AG20443 (cell line): ENCODE measurements at regions not wholly inside any gene's neighbourhood (a gene's known extent, or its start where the extent isn't known, plus 50 kb on each side); places are given as distances from the start of the nearest gene placed in this dataset.

Experiments used
- DNase-seq: peaks from one replicate; pipeline ENCODE4 v3.0.0; 2012; ENCODE audit warnings: low spot score, mixed read lengths

DNA sequence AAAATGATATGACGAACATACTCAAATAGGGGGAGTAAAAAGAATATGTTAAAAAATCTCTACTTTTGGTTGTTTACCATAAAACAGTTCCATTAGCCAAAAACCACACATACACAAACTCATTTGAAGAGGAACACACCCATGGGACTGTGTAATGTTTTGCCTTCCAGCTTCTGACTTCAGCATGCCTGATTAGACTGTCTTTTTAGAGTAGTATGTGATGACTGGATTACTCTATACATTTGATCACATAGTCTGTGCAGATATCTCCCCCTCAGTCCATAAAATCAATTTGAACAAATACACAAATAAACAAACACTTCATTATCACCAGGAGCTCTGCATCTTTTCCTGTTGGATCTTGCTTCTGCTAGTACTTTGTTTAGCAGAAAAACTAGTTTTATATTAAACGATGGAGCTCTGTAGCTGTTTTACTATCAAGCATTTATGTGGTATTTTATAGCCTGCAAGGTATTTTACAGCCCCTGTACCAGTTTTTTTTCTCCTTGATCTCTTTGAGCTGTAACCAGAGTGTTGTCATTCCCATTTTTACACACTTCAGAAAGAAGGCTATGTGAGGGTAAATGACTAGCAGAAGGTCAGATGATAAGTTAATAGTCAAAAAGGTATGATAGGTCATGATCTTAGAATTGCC, 866.5 kb upstream of the MAP3K7 start:
- no peak for DNase-seq

DNA sequence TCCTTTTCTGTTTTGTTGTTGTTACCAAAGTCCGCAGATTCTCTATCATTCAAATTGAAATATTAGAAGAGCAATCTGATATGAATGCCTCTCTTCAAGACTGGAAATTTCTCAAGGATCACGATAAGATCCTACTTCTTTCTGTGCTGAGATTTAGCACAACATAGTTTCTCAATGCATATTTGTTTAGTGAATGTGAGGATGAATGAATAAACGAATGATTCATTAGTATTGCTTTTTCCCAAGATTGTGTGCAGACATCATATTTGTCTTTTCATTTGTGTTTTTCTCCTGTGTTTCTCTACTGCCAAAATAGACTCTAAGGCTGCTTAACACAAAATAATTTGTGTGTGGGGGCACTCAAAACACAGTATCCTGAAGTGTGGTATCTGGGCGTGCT, 862.7 kb upstream of the MAP3K7 start:
- DNase-seq: no peak

DNA sequence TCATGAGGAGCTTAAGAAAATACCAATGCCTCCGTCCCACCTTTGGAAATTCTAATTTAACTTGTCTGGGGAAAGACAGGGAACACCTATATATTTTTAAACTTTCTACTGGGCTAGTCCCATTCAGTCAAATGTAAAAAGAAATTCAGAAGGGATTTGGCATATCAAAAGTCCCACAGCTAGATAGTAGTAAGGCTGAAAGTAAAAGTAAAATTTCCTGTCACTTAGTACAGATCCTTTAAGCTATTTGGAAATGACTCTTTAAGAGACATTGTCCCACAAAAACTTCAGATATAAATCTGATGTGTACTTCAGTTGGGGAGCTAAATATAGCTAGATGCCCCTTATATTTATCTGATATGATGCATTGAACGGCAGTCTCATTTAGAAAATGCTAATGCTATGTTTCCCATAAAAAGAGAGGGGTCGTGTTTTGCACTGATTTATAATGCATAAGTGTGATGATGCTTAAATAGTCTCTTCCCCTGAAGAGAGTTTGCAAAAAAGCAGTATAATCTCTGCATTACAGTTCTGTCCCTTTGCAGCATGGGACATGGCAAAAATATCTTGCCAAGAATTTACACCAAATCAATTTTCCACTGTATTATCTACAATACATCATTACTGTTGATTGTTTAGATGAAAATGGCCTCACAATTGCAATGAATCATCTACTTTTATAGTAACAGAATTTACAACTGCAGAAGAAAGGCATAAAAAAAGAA, 860.8 kb upstream of the MAP3K7 start:
- DNase-seq: no peak

DNA sequence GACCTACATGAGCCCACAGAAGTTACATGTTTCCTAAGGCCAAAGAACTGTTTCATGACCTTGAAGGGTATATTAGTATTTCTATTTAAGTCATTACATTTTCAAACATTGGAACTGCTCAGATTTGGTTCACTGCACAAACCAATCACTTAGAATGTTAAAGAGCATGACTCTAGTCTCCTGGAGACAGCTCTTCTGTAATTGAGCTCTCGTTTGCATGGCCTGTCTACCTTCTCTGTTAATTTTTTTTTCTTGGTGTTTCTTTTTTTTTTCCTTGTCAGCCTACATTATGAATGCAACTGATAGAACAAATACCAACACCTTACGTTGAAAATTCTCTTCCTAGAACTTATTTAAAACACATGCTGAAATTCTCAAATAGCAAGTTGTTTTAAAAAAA, 860.2 kb upstream of the MAP3K7 start:
- DNase-seq: no peak

DNA sequence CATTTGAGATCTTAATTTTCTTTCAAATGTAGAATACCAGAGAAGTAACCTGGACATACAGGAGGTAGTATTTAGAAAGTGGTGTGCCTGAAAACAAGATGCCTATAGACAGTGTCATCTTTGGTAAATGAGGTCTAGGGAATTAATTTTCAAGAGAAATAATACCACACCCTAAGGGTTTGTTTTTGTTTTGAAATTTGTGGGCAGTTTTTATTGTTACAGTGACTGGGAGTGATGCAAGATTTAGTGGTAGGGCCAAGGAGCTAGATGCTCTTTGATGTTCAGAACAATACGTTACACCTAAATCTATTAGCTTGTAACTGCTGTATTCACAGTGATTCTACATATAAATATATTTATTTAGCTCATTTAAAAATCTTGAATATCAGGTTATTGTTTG, 856.5 kb upstream of the MAP3K7 start:
- no peak for DNase-seq

DNA sequence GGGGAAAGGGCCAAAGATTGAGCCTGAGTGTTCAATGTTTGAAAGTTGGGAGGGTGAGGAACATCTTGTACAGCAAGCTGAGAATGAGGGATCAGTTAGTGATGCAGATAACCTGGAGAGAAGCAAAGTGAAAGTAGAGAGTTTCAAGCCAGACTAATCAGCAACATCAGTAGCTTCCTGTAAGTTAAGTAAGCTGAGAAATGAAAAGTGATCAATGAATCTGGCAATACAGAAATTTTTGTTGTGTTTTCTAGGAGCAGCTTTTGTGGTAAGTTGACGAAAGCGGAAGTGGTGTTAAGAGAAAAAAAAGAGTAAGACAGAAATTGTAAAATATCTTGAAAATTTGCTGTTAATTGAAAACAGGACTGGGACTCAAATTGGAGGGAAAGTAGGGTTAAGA, 855.5 kb upstream of the MAP3K7 start:
- DNase-seq: no peak

DNA sequence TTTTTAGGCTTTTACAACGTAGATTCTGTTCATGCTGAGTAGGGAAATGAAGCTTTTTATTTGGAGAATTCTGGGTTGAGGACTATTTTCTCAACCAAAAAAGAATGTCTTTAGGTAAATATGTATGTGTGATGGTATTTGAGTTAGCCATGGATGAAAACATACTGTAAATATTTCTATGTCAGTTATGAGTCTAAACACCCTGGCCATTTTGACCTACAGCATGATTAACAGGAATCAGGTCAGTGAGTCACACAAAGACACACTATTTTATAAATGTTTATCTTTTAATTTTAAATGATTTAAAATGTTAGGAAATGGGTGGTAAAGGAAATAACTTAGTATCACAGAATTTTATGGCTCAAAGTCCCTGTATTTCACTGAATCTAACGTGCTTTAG, 851.7 kb upstream of the MAP3K7 start:
- no peak for DNase-seq

DNA sequence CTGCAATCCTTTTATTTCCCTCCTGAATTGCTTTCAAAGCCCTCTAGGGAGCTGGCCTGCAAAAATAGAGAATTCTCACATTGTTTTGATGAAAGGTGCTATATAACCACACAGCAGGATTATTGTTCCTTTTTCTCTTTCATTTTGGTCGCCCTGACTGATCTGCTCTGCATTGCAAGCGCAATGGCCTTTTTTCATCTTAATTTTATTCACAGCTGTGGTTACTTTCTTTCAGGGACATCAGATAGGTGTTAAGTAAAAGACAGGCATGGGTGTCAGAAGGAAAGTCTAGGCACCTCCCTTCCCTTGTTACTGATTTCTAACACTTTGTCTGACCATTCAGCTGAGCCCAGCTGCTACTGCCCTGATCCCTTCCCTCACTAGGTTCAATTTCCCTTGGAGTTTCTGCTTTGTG, 850.5 kb upstream of the MAP3K7 start:
- no peak for DNase-seq

DNA sequence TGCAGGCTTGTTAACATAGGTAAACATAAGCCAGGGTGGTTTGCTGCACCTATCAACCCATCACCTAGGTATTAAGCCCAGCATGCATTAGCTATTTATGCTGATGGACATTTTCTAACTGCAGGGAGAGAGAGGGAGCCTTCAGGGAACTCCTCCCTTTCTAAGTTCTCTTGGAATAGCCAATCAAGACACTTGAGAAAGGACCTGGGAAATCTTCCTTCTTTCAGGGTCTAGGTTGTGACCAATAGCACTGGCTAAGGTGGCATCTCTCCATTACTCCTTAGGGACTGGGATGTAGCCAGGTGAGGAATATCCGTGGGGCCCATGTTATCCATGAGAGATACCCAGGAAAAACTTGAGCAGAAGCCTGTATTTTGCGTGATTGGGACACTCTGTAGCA, 849.6 kb upstream of the MAP3K7 start:
- DNase-seq: no peak

DNA sequence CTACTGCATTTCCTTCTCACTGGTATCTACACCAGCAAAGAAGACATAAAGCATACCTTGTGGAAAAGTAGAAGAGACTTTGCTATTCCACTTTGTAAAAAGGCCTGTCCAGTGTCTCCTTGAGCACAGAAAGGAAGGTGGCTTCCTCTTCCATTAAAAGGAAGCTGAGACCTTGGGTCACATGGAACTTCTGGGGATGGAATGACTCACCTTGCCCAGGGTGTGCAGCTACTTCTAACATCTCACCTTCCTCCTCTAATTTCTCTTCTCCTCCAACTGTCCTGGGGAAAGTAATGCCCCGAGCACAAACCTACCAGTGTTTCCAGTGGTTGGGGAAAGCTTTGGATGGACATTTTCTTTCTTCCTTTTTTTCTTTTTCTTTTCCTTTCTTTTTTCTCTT, 848.8 kb upstream of the MAP3K7 start:
- no peak for DNase-seq

DNA sequence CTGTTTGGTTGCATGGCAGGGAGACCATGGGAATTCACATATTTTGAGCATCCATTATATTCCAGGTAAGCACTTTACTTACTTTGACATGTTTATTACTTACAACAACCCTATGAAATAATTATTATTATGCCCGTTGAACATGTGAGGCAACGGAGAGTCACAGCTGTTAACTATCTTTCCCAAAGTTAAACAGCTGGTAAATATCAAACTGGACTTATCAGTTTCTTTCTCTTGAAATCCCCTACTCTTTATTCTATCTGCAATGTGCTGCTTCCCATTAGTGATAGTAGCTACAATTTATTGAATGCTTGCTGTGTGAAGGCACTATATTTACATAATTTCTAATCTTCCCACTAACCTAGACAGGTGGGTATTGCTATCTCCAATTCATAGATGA, 847.7 kb upstream of the MAP3K7 start:
- DNase-seq: no peak

DNA sequence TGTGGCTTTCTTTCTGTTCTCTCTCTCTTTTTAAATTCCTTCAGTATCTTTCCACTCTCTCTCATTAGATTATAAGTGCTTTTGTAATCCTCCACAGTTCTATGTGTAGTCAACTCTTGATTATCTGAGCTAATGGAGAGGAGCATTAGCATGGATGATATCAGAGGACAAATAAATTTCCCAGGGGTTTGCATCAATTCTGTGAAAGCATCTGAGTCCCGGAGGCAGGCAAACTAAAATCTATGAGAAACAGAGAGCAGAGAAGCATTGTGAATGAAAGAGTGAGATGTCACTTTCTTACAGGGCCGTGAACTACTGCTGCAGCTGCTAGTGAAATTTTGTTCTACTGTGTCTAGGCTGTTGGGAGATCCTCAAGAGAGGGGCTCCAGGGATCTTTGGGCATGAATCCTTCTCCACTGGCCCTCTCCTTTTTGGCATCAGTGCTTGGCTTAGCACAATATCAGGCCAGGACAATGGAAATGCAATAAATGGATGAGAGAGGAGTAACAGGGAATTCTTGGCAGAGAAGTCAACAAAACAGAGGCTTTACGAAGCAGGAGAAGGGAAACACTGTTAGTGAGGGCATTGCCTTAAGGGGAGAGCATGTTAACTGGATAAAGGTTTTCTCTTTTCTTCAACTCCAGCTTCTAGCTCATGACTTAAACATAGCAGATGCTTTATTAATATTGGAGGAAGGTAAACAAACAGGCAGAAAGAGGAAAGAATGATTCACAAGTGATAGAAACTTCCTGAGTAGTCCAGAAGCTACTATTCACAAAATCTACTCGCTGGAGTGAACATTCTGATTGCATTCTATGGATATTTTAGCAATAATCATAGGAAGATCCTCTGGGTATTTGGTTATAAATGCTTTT, 847.0 kb upstream of the MAP3K7 start:
- no peak for DNase-seq

DNA sequence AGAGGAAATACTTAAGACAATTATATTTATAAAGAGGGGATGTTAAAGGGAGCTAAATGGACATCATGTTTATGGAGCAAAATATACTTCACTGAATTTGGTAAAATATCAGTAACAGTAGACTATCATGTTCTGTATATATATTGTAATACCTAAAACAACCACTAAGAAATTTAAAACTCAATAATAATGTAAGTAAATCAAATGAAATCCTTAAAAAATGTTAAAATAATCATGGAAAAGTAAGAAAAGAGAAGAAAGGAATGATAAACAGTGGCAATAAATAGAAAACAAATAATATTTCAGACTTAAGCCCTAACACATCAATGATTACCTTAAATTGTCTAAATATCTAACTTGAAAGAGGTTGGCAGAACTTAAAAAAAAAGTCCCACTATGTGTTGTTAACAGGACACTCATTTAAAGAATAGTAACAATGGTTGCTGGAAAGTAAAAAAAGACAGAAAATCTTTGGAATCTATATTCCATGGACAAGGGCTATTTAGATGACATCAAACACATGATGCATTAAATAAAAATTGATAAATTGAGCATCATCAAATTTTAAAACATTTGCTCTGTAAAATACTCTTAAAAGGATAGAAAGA, 842.2 kb upstream of the MAP3K7 start:
- no peak for DNase-seq

DNA sequence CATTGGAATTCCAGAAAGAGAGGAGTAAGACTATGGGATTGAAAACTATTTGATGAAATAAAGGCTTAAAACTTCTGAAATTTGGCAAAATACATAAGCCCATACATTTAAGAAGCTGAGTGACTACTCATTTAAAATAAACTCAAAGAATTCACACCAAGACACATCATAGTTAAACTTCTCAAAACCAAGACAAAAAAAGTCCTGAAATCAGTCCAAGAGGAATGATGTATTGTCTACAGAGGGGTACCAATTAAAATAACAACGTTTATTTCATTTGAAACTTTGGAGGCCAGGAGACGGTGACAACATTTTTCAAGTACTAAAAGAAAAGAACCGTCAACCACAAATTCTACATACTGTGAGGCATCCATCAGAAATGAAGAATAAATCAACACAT, 841.4 kb upstream of the MAP3K7 start:
- no peak for DNase-seq

DNA sequence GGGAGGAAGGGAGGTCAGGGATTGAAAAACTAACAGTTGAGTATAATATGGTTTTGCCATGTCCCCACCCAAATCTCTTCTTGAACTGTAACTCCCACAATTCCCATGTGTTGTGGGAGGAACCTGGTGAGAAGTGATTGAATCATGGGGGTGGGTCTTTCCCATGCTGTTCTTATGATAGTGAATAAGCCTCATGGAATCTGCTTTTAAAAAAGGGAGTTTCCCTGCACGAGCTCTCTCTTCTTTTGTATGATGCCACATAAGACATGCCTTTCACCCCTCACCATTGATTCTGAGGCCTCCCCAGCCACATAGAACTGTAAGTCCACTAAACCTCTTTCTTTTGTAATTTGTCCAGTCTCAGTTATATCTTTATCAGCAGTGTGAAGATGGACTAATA, 833.4 kb upstream of the MAP3K7 start:
- DNase-seq: no peak

DNA sequence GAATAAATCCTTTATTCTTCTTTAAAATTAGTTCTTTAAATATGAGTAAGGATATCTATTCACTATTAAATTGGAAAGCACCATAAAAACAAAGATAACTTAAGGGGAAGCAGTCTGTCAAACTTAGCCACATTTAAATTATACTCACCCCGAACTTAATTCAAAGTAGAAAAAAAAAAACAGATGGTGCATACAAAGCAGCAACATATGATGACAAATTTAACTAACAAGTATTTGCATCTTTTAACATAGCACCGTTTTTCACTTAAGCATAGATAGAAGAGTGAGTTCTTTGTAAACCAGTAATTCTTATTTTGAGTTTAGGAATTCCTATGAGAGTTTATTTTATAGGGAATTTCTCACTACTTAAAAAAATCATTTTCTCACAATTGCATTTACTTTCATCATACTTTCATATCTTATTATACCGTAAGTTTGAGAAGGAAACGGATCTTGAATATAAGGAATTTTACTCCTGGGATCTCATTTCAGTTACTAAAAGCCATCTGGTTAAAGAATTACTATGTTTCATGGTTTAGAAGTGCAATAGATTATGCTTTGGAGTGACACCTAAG, 828.2 kb upstream of the MAP3K7 start:
- no peak for DNase-seq

DNA sequence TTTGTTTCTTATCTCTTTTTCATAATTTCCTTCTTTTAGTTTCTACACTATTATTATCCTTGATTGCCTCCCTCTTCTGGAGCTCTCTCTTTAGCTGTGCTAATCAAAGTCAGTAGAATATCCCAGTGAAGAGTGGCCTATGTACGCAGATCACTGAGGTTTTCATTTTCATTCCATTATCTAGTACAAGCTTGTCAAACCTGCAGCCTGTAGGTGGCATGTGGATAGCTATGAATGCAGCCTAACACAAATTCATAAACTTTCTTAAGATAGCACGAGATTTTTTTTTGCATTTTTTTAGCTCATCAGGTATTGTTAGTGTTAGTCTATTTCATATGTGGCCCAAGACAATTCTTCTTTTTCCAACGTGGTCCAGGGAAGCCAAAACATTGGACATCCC, 825.7 kb upstream of the MAP3K7 start:
- DNase-seq: no peak

DNA sequence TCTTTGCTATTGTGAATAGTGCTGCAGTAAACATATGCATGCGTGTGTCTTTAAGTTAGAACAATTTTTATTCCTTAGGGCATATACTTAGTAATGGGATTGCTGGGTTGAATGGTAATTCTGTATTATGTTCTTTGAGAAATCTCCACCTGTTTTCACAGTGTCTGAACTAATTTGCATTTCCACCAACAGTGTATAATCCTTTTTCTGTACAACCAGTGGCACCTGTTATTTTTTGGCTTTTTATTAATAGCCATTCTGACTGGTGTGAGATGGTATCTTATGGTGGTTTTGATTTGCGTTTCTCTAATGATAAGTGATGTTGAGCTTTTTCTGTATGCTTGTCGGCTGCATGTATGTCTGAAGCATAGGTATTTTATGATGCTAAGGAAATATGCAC, 820.8 kb upstream of the MAP3K7 start:
- no peak for DNase-seq

DNA sequence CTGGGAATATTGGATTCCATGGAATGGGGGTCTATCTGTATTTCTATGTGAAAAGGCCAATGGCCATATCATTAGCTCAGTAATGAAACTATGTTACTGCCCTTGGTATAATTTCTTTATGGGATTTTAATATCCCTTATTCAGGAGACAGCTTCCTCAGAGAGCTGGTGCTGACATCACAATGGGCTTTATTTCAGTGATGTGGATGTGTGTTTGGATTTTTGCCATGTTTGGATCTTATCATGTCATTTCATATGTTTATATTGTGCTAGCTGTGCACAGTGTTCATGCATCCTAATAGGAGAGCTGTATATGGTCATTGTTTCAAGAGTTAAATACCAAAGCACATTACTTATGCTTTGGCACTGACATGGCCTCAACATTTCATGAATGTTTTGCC, 806.1 kb upstream of the MAP3K7 start:
- DNase-seq: no peak

DNA sequence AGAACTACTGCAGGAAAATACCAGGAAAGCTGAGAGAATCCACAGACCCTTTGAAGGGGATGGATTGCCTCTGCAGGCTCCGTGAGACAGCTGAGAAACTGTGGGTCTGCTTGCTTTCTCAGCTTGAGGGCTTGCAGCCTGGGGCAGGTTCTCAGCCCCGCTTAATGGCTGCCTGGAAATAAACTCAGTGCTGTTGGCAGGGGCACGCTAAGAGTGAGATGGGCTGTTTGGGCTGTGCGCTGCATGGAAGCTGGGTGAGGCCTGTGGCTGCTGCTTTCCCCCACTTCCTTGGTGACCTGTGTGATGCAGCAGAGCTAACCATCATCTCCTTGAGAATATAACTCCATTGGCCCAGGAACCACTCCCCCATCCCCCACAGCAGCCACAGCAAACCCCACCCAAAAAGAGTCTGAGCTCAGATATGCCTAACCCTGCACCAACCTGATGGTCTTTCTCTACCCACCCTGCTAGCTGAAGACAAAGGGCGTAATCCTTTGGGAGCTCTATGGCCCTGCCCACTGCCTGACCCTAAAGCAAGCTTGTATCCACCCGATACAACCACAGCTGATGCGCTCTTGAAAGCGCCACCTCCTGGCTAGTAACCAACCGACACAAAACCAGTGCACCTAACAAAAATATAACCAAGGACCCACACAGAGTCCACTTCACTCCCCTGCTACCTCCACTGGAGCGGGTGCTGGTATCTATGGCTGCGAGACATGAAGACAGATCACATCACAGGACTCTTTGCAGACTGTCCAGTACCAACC, 800.6 kb upstream of the MAP3K7 start:
- DNase-seq: no peak

DNA sequence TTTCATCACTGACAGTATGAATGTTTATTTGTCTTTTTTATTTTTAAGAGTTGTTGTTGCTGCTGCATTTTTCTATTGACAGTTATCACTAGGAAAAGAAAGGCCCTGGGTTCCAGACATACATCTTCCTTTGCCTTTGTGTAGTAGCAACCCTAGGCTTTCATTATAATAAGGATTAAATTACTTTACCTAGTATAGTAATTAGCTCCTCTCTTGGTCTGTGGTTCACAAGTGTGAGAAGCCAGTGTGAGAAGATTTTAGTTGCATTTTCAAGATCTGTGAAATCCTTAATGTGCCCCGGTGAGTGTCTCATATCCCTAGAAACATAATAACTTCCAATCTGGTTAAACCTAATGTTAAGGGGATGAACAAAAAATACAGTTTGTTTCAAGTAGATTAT, 799.3 kb upstream of the MAP3K7 start:
- DNase-seq: no peak

DNA sequence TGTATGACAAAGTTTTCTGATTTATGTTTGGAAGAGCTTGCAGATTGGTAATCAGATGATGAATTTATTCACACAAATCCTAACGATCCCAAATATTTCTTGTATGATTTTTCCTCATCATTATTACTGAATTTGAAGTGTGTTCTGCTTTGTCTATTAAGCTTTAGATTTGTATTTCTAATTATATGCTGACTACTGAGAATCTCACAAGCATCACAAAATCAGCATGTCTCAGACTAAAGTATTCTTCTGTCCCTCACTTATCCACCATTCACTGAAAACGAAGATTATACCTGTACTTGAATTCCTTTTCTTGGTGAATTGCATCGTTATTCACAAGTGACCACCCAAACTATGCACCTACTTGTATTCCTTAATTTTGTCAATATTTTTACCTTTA, 796.3 kb upstream of the MAP3K7 start:
- no peak for DNase-seq
